SIG-M5 (cell line): ENCODE measurements at regions not wholly inside any gene's neighbourhood (a gene's known extent, or its start where the extent isn't known, plus 50 kb on each side); places are given as distances from the start of the nearest gene placed in this dataset.
"Not testable (repeated sequence)": the region's sequence is repeated elsewhere in the genome, so short reads cannot be mapped to it uniquely, and the experiment has no call there.

Experiments
- DNase-seq: peaks from one replicate; lab custom pipeline; 2025; lab: John Stamatoyannopoulos, UW

GRCh38 chr4:126358041-126358440, 1043.3 kb downstream of the FAT4 start:
- no peak for DNase-seq

GRCh38 chr4:126361287-126361686, 1046.5 kb downstream of the FAT4 start:
- DNase-seq = no peak

- DNase-seq = no peak
Measured at GRCh38 chr4:126364311-126364911, 1049.7 kb downstream of the FAT4 start.

GRCh38 chr4:126369076-126369475, 1054.3 kb downstream of the FAT4 start:
- no peak for DNase-seq

- DNase-seq = no peak
Measured at GRCh38 chr4:126372634-126373033, 1057.9 kb downstream of the FAT4 start.

- DNase-seq = no peak
Measured at GRCh38 chr4:126375462-126376054, 1060.8 kb downstream of the FAT4 start.

GRCh38 chr4:126385954-126386353, 1071.2 kb downstream of the FAT4 start:
- no peak for DNase-seq

GRCh38 chr4:126386512-126386911, 1071.8 kb downstream of the FAT4 start:
- DNase-seq = no peak

GRCh38 chr4:126395664-126396063, 1080.9 kb downstream of the FAT4 start:
- DNase-seq = no peak

- DNase-seq = no peak
Measured at GRCh38 chr4:126396121-126396520, 1081.4 kb downstream of the FAT4 start.

- DNase-seq = no peak
Measured at GRCh38 chr4:126396703-126397102, 1081.9 kb downstream of the FAT4 start.

GRCh38 chr4:126404549-126404948, 1089.8 kb downstream of the FAT4 start:
- DNase-seq = no peak

- no peak for DNase-seq
Measured at GRCh38 chr4:126405369-126405982, 1090.7 kb downstream of the FAT4 start.

- DNase-seq = no peak
Measured at GRCh38 chr4:126409746-126410145, 1095.0 kb downstream of the FAT4 start.

GRCh38 chr4:126411047-126411446, 1096.3 kb downstream of the FAT4 start:
- no peak for DNase-seq

GRCh38 chr4:126412310-126412709, 1097.6 kb downstream of the FAT4 start:
- DNase-seq = not testable (repeated sequence)

- DNase-seq = no peak
Measured at GRCh38 chr4:126414741-126415140, 1100.0 kb downstream of the FAT4 start.

- no peak for DNase-seq
Measured at GRCh38 chr4:126419266-126419665, 1104.5 kb downstream of the FAT4 start.

- DNase-seq = no peak
Measured at GRCh38 chr4:126427853-126428252, 1113.1 kb downstream of the FAT4 start.

- no peak for DNase-seq
Measured at GRCh38 chr4:126431049-126431448, 1116.3 kb downstream of the FAT4 start.

- DNase-seq = no peak
Measured at GRCh38 chr4:126435491-126435890, 1120.7 kb downstream of the FAT4 start.

- no peak for DNase-seq
Measured at GRCh38 chr4:126440297-126440696, 1125.5 kb downstream of the FAT4 start.

GRCh38 chr4:126441173-126442035, 1126.6 kb downstream of the FAT4 start:
- DNase-seq = no peak
